NB4 (cell line): ENCODE measurements at regions not wholly inside any gene's neighbourhood (a gene's known extent, or its start where the extent isn't known, plus 50 kb on each side); places are given as distances from the start of the nearest gene placed in this dataset.

Source experiments
- DNase-seq: peaks from one replicate; pipeline ENCODE4 v3.0.0; 2010; ENCODE audit warnings: low read depth
- H3K4me3 ChIP-seq: one replicate; pipeline ENCODE4 v1.5.1; 2011; ENCODE audit warnings: mild to moderate bottlenecking, low read depth, low read length, moderate library complexity
- CTCF ChIP-seq: IDR thresholded peaks from one replicate; pipeline ENCODE4 v1.5.1; 2012; ENCODE audit warnings: low read depth, low read length
- MYC ChIP-seq: IDR thresholded peaks from 2 replicates; pipeline ENCODE4 v1.6.1; 2011; ENCODE audit warnings: low read depth, low read length
- POLR2A ChIP-seq: IDR thresholded peaks from 2 replicates; pipeline ENCODE4 v1.6.1; 2011; ENCODE audit warnings: mild to moderate bottlenecking; ENCODE audit not compliant: insufficient read length; ENCODE audit errors: extremely low read depth
- TF ChIP-seq, protein P1 (sequence below): IDR thresholded peaks from 2 replicates; pipeline ENCODE4 v1.6.1; 2011; ENCODE audit warnings: low read depth, low read length

DNA sequence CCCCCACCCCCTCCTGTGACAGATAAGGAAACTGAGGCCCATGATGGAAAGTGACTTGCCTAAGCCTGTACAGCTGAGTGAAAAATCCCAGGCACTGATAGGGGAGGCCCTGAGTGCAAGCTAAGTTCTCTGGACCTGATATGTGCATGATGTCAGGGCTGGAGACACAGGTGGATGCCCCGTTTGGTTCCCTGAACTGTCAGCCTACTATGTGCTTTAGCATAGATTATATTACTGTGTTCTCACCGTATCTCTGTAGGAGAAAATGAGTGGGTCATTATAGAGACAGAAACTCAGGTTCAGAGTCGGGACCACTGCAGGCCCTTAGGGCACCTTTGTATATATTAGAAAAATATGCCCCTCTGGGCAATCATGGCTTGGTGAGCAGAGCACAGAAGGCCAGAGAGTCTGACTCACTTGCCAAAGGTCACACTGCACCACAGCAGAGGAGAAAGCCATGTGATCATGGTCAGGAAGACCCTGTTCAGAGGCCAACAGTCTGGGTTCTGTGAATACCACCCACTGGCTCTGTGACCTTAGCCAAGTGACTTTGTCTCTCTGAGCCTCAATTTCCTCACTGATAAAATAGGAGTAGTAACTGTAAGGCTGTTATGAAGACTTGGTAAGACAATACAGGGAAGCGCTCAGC is 145.8 kb upstream of the WNT4 start:
- no peak overlapping the region for H3K4me3 ChIP-seq
- TF ChIP-seq, protein P1, sequence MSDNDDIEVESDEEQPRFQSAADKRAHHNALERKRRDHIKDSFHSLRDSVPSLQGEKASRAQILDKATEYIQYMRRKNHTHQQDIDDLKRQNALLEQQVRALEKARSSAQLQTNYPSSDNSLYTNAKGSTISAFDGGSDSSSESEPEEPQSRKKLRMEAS, result no peak
- TF ChIP-seq POLR2A (no peak), MYC (no peak), CTCF (no peak)
- DNase-seq, result no peak

- H3K4me3 ChIP-seq, result no peak overlapping the region
- TF ChIP-seq POLR2A (no peak), MYC (no peak), CTCF (no peak)
- TF ChIP-seq, protein P1, result no peak
- no peak for DNase-seq
Measured at GRCh38 chr1:22289307-22289995, 146.6 kb upstream of the WNT4 start.

- no peak overlapping the region for H3K4me3 ChIP-seq
- TF ChIP-seq POLR2A (no peak), CTCF (no peak), MYC (no peak)
- TF ChIP-seq, protein P1, result no peak
- no peak for DNase-seq
Measured at GRCh38 chr1:22290157-22290556, 147.3 kb upstream of the WNT4 start.

GRCh38 chr1:22290611-22291010 is 147.7 kb upstream of the WNT4 start:
- DNase-seq, result no peak
- TF ChIP-seq CTCF (no peak), POLR2A (no peak), MYC (no peak)
- TF ChIP-seq, protein P1, result no peak
- no peak overlapping the region for H3K4me3 ChIP-seq

GRCh38 chr1:22291057-22291456 is 148.2 kb upstream of the WNT4 start:
- no peak for TF ChIP-seq CTCF
- TF ChIP-seq, protein P1, result no peak
- TF ChIP-seq POLR2A, result no peak
- H3K4me3 ChIP-seq, result no peak overlapping the region
- DNase-seq, result no peak
